ENCODE measurements at regions not wholly inside any gene's neighbourhood (a gene's known extent, or its start where the extent isn't known, plus 50 kb on each side); places are given as distances from the start of the nearest gene placed in this dataset.

DNA sequence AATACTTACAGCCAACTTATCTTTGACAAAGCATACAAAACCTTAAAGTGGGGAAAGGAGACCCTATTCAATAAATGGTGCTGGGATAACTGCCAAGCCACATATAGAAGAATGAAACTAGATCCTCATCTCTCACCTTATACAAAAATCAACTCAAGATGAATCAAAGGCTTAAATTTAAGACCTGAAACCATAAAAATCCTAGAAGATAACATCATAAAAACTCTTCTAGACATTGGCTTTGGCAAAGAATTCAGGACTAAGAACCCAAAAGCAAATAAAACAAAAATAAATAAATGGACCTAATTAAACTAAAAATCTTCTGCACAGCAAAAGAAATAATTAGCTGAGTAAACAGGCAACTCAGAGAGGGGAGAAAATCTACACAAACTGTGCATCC, 335.6 kb upstream of the PBX1 start:
- no peak for DNase-seq (ENCODE audit: low spot score)
- ATAC-seq = no peak
- Mint-ChIP-seq H3K36me3 (peaks cover 5% of the 10 kb centered on the region), H3K27me3 (ENCODE audit: low read depth) (no peaks in the 10 kb centered on the region), H3K27ac (no peak overlapping the region), H3K9me3 (peaks cover 17% of the 10 kb centered on the region), H3K4me3 (no peak overlapping the region), H3K4me1 (peaks cover 15% of the 10 kb centered on the region)
- TF ChIP-seq ESRRA (CRISPR knock-in tag; IDR thresholded peaks at IDR 0.05; ENCODE audit: borderline replicate concordance) = no peak
- TF ChIP-seq, protein P1, sequence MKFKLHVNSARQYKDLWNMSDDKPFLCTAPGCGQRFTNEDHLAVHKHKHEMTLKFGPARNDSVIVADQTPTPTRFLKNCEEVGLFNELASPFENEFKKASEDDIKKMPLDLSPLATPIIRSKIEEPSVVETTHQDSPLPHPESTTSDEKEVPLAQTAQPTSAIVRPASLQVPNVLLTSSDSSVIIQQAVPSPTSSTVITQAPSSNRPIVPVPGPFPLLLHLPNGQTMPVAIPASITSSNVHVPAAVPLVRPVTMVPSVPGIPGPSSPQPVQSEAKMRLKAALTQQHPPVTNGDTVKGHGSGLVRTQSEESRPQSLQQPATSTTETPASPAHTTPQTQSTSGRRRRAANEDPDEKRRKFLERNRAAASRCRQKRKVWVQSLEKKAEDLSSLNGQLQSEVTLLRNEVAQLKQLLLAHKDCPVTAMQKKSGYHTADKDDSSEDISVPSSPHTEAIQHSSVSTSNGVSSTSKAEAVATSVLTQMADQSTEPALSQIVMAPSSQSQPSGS (CRISPR knock-in tag; IDR thresholded peaks at IDR 0.05; ENCODE audit: borderline replicate concordance, low read depth) = no peak
- no peak for TF ChIP-seq JUN (CRISPR knock-in tag; IDR thresholded peaks at IDR 0.05)
- TF ChIP-seq SOX15 (CRISPR knock-in tag; IDR thresholded peaks at IDR 0.05) = no peak
- no peak for TF ChIP-seq GABPB1 (CRISPR knock-in tag; IDR thresholded peaks at IDR 0.05)
- TF ChIP-seq, protein P2, sequence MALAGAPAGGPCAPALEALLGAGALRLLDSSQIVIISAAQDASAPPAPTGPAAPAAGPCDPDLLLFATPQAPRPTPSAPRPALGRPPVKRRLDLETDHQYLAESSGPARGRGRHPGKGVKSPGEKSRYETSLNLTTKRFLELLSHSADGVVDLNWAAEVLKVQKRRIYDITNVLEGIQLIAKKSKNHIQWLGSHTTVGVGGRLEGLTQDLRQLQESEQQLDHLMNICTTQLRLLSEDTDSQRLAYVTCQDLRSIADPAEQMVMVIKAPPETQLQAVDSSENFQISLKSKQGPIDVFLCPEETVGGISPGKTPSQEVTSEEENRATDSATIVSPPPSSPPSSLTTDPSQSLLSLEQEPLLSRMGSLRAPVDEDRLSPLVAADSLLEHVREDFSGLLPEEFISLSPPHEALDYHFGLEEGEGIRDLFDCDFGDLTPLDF (CRISPR knock-in tag; IDR thresholded peaks at IDR 0.05) = no peak
- no peak for TF ChIP-seq ZNF423 (CRISPR knock-in tag; IDR thresholded peaks at IDR 0.05)
- no peak for TF ChIP-seq RORB (CRISPR knock-in tag; IDR thresholded peaks at IDR 0.05)
- TF ChIP-seq, protein P3, sequence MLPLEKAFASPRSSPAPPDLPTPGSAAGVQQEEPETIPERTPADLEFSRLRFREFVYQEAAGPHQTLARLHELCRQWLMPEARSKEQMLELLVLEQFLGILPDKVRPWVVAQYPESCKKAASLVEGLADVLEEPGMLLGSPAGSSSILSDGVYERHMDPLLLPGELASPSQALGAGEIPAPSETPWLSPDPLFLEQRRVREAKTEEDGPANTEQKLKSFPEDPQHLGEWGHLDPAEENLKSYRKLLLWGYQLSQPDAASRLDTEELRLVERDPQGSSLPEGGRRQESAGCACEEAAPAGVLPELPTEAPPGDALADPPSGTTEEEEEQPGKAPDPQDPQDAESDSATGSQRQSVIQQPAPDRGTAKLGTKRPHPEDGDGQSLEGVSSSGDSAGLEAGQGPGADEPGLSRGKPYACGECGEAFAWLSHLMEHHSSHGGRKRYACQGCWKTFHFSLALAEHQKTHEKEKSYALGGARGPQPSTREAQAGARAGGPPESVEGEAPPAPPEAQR (CRISPR knock-in tag; IDR thresholded peaks at IDR 0.05) = no peak
- TF ChIP-seq GTF2I (CRISPR knock-in tag; conservative IDR thresholded peaks at IDR 0.05) = no peak
- no peak for TF ChIP-seq ETV6 (CRISPR knock-in tag; IDR thresholded peaks at IDR 0.05)
- ChIA-PET POLR2A (no interaction called here), CTCF (no interaction called here)

DNA sequence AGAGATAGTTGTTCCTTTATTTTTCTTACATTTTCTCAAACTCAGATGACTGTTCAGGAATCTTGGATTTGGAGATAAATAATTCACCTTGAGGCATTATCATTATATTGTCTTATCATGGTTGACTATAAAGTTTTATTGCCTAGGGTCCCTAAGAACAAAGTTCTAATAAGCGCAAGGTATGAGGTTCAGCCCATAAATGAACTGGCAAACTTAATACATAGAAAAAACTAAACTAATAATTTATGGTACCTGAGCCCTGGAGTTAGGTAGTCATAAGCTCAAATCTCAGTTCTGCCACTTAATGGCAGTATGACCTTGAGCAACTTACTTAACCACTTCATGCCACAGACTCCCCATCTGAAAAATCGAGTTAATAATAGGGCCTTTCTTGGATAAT, 334.0 kb upstream of the PBX1 start:
- peaks cover 11% of the 10 kb centered on the region for H3K9me3 Mint-ChIP-seq
- H3K27me3 Mint-ChIP-seq (ENCODE audit: low read depth) = no peaks in the 10 kb centered on the region
- CTCF ChIA-PET = no interaction called here
- POLR2A ChIA-PET = no interaction called here
- ATAC-seq (no peak), DNase-seq (ENCODE audit: low spot score) (no peak)
- peaks cover 16% of the 10 kb centered on the region for H3K4me1 Mint-ChIP-seq
- no peaks in the 10 kb centered on the region for H3K36me3 Mint-ChIP-seq
- no peak overlapping the region for H3K27ac Mint-ChIP-seq
- no peak overlapping the region for H3K4me3 Mint-ChIP-seq
- TF ChIP-seq RELA (CRISPR knock-in tag; IDR thresholded peaks at IDR 0.05; ENCODE audit: borderline replicate concordance) (no peak), GRHL2 (CRISPR knock-in tag; IDR thresholded peaks at IDR 0.05; ENCODE audit: insufficient replicate concordance, severe bottlenecking) (no peak), OVOL2 (CRISPR knock-in tag; IDR thresholded peaks at IDR 0.05; ENCODE audit: borderline replicate concordance) (no peak), ZBTB21 (CRISPR knock-in tag; IDR thresholded peaks at IDR 0.05; ENCODE audit: borderline replicate concordance) (no peak), TCF7 (CRISPR knock-in tag; IDR thresholded peaks at IDR 0.05; ENCODE audit: low read depth) (no peak), ZNF219 (CRISPR knock-in tag; IDR thresholded peaks at IDR 0.05; ENCODE audit: borderline replicate concordance) (no peak), NR3C1 (CRISPR knock-in tag; conservative IDR thresholded peaks at IDR 0.05; ENCODE audit: low read depth) (no peak), ZNF317 (CRISPR knock-in tag; IDR thresholded peaks at IDR 0.05; ENCODE audit: borderline replicate concordance, low read depth) (no peak), EMX1 (CRISPR knock-in tag; IDR thresholded peaks at IDR 0.05) (no peak)
- TF ChIP-seq, protein P4, sequence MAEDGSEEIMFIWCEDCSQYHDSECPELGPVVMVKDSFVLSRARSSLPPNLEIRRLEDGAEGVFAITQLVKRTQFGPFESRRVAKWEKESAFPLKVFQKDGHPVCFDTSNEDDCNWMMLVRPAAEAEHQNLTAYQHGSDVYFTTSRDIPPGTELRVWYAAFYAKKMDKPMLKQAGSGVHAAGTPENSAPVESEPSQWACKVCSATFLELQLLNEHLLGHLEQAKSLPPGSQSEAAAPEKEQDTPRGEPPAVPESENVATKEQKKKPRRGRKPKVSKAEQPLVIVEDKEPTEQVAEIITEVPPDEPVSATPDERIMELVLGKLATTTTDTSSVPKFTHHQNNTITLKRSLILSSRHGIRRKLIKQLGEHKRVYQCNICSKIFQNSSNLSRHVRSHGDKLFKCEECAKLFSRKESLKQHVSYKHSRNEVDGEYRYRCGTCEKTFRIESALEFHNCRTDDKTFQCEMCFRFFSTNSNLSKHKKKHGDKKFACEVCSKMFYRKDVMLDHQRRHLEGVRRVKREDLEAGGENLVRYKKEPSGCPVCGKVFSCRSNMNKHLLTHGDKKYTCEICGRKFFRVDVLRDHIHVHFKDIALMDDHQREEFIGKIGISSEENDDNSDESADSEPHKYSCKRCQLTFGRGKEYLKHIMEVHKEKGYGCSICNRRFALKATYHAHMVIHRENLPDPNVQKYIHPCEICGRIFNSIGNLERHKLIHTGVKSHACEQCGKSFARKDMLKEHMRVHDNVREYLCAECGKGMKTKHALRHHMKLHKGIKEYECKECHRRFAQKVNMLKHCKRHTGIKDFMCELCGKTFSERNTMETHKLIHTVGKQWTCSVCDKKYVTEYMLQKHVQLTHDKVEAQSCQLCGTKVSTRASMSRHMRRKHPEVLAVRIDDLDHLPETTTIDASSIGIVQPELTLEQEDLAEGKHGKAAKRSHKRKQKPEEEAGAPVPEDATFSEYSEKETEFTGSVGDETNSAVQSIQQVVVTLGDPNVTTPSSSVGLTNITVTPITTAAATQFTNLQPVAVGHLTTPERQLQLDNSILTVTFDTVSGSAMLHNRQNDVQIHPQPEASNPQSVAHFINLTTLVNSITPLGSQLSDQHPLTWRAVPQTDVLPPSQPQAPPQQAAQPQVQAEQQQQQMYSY (CRISPR knock-in tag; IDR thresholded peaks at IDR 0.05) = no peak
- TF ChIP-seq, protein P5, sequence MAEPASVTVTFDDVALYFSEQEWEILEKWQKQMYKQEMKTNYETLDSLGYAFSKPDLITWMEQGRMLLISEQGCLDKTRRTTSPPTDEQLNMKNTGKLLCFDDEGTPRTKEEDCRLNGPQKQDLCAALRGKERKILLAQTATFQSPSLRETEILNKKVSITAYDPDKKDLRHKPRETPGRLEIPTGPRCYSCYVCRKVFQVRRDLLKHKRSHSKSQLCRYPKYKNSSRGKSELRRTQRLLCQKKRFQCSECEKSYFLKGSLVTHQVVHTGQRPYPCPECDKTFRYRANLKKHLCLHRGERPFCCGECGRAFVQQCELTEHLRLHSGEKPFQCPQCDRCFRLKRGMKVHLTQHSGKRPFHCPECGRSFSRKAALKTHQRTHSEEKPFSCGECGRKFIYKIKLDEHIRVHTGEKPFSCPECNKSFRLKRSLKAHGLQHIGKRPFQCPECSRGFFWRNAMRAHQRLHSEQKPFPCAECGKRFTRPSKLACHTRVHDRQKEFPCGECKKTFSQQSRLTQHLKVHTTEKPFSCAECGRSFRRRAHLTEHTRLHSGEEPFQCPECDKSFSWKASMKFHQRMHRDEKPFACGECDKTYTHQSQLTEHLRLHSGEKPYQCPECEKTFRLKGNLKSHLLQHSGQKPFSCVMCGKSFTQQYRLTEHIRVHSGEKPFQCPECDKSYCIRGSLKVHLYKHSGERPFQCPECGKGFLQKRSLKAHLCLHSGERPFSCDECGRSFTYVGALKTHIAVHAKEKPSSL (CRISPR knock-in tag; conservative IDR thresholded peaks at IDR 0.05) = no peak
- TF ChIP-seq, protein P6, sequence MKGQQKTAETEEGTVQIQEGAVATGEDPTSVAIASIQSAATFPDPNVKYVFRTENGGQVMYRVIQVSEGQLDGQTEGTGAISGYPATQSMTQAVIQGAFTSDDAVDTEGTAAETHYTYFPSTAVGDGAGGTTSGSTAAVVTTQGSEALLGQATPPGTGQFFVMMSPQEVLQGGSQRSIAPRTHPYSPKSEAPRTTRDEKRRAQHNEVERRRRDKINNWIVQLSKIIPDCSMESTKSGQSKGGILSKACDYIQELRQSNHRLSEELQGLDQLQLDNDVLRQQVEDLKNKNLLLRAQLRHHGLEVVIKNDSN (CRISPR knock-in tag; IDR thresholded peaks at IDR 0.05) = no peak
- TF ChIP-seq, protein P7, sequence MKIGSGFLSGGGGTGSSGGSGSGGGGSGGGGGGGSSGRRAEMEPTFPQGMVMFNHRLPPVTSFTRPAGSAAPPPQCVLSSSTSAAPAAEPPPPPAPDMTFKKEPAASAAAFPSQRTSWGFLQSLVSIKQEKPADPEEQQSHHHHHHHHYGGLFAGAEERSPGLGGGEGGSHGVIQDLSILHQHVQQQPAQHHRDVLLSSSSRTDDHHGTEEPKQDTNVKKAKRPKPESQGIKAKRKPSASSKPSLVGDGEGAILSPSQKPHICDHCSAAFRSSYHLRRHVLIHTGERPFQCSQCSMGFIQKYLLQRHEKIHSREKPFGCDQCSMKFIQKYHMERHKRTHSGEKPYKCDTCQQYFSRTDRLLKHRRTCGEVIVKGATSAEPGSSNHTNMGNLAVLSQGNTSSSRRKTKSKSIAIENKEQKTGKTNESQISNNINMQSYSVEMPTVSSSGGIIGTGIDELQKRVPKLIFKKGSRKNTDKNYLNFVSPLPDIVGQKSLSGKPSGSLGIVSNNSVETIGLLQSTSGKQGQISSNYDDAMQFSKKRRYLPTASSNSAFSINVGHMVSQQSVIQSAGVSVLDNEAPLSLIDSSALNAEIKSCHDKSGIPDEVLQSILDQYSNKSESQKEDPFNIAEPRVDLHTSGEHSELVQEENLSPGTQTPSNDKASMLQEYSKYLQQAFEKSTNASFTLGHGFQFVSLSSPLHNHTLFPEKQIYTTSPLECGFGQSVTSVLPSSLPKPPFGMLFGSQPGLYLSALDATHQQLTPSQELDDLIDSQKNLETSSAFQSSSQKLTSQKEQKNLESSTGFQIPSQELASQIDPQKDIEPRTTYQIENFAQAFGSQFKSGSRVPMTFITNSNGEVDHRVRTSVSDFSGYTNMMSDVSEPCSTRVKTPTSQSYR (CRISPR knock-in tag; IDR thresholded peaks at IDR 0.05) = no peak

Measured in WTC11 (cell line).